DND-41 (cell line): ENCODE measurements at regions not wholly inside any gene's neighbourhood (a gene's known extent, or its start where the extent isn't known, plus 50 kb on each side); places are given as distances from the start of the nearest gene placed in this dataset.

Experiments
- ATAC-seq: fragments of 200-7000 bp; cut with Tn5 transposase; 3 replicates; pipeline ENCODE4 v1.9.1; 2021; ENCODE audit warnings: low read depth; ENCODE audit not compliant: insufficient read depth
- DNase-seq: peaks from one replicate; pipeline ENCODE4 v3.0.0-alpha.2; 2020
- H2AFZ ChIP-seq: 2 replicates; pipeline ENCODE4 v1.6.0; 2012; ENCODE audit warnings: low read depth, low read length
- H3K27ac ChIP-seq: 2 replicates; pipeline ENCODE4 v1.5.1; 2012; ENCODE audit warnings: low read length, inconsistent platforms
- H3K27me3 ChIP-seq: fragments of 200-600 bp; sonication (generic); 2 replicates; pipeline ENCODE4 v1.6.0; 2012; ENCODE audit warnings: low read length, mild to moderate bottlenecking, inconsistent platforms; ENCODE audit not compliant: insufficient read depth, poor library complexity
- H3K36me3 ChIP-seq: 2 replicates; pipeline ENCODE4 v1.5.1; 2012; ENCODE audit warnings: low read length, inconsistent platforms; ENCODE audit not compliant: insufficient read depth
- H3K4me1 ChIP-seq: 2 replicates; pipeline ENCODE4 v1.5.1; 2012; ENCODE audit warnings: mild to moderate bottlenecking, low read length; ENCODE audit not compliant: insufficient read depth
- H3K4me2 ChIP-seq: 2 replicates; pipeline ENCODE4 v1.6.0; 2012; ENCODE audit warnings: mild to moderate bottlenecking, moderate library complexity, low read length, inconsistent platforms; ENCODE audit not compliant: insufficient read depth
- H3K4me3 ChIP-seq, 2 experiments: fragments of 200-600 bp in 1 of 2; shearing (Covaris generic) in 1 of 2; 2 replicates each; pipeline ENCODE4 v1.5.1; 2012 to 2016; ENCODE audit warnings: inconsistent platforms in 2 of 2, low read length in 2 of 2, mild to moderate bottlenecking in 2 of 2, low read depth in 1 of 2, moderate library complexity in 1 of 2
- H3K79me2 ChIP-seq: 2 replicates; pipeline ENCODE4 v1.6.0; 2012; ENCODE audit warnings: low read length, inconsistent platforms; ENCODE audit not compliant: insufficient read depth
- H3K9ac ChIP-seq: 2 replicates; pipeline ENCODE4 v1.6.0; 2012; ENCODE audit warnings: low read depth, mild to moderate bottlenecking, inconsistent platforms, low read length, moderate library complexity
- H3K9me3 ChIP-seq: 2 replicates; pipeline ENCODE4 v1.5.1; 2012; ENCODE audit warnings: low read length, moderate library complexity, mild to moderate bottlenecking, inconsistent platforms; ENCODE audit not compliant: insufficient read depth, severe bottlenecking
- H4K20me1 ChIP-seq: 2 replicates; pipeline ENCODE4 v1.6.0; 2012; ENCODE audit warnings: low read length; ENCODE audit not compliant: insufficient read depth
- EZH2 ChIP-seq: IDR thresholded peaks from 3 replicates; pipeline ENCODE4 v1.6.1; 2012; ENCODE audit warnings: borderline replicate concordance, low read depth, mild to moderate bottlenecking, moderate library complexity, low read length, inconsistent platforms; ENCODE audit not compliant: severe bottlenecking
- TF ChIP-seq, protein P1 (sequence below): IDR thresholded peaks from 2 replicates; pipeline ENCODE4 v1.5.1; 2012; ENCODE audit warnings: borderline replicate concordance, low read length, moderate library complexity, mild to moderate bottlenecking; ENCODE audit not compliant: poor library complexity, severe bottlenecking; ENCODE audit errors: extremely low read depth

DNA sequence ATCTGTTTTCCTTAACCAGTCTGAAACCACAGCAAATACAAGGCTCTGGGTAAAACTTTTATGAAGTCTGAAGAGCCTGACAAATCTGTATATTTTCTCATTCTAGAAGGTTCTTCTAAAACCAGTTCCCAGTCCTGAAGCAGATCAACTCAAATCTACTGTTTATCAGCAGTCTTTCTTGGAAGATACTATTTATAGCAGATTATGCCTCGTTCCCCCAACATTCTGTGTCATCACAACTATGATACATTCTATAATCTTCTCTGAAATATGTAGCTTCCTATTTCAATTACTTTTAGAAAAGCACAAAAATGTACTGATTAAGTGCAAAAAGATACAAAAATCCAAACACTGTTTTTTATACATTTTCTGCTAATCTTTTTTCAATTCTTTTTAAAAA, 67.5 kb downstream of the NIBAN1 start:
- Histone ChIP-seq H3K27ac (no peak overlapping the region), H3K4me3 (no peak overlapping the region), H3K9ac (no peak overlapping the region), H3K36me3 (no peaks in the 10 kb centered on the region), H2AFZ (no peak overlapping the region), H3K4me1 (no peaks in the 10 kb centered on the region), H3K4me2 (no peak overlapping the region), H3K9me3 (no peaks in the 10 kb centered on the region), H3K27me3 (no peaks in the 10 kb centered on the region), H3K79me2 (no peaks in the 10 kb centered on the region), H4K20me1 (no peaks in the 10 kb centered on the region)
- DNase-seq (no peak), ATAC-seq (no peak)
- TF ChIP-seq, protein P1, sequence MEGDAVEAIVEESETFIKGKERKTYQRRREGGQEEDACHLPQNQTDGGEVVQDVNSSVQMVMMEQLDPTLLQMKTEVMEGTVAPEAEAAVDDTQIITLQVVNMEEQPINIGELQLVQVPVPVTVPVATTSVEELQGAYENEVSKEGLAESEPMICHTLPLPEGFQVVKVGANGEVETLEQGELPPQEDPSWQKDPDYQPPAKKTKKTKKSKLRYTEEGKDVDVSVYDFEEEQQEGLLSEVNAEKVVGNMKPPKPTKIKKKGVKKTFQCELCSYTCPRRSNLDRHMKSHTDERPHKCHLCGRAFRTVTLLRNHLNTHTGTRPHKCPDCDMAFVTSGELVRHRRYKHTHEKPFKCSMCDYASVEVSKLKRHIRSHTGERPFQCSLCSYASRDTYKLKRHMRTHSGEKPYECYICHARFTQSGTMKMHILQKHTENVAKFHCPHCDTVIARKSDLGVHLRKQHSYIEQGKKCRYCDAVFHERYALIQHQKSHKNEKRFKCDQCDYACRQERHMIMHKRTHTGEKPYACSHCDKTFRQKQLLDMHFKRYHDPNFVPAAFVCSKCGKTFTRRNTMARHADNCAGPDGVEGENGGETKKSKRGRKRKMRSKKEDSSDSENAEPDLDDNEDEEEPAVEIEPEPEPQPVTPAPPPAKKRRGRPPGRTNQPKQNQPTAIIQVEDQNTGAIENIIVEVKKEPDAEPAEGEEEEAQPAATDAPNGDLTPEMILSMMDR, result no peak
- no peak for TF ChIP-seq EZH2

DNA sequence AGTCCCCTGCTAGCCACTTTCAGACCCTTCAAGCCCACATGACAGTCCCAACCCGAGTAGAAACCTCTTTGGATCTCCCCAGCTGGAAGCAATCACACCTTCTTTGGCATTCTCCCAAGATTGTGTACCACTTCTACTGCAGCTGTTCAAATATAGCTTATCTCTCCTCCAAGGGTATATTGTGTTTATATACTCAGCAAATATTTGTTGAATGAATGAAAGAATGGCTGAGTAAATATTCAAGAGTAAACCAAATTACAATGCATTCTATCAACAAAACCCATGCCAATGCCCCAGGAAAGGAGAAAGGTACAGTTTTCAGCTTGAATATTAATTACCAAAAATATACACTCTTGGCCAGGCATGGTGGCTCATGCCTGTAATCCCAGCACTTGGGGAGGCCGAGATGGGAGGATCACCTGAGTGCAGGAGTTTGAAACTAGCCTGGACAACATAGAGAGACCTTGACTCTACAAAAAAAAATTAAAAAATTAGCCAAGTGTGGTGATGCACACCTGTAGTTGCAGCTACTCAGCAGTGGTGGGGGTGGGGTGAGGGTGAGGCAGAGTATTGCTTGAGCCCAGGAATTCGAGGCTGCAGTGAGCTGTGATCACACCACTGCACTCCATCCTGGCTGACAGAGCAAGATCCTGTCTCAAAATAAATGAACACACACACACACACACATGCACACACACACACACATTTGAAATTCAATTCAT, 68.5 kb downstream of the NIBAN1 start:
- no peak overlapping the region for H3K9ac ChIP-seq
- H4K20me1 ChIP-seq, result no peaks in the 10 kb centered on the region
- no peak overlapping the region for H3K4me2 ChIP-seq
- TF ChIP-seq, protein P1, result no peak
- TF ChIP-seq EZH2, result no peak
- no peaks in the 10 kb centered on the region for H3K36me3 ChIP-seq
- H3K9me3 ChIP-seq, result no peaks in the 10 kb centered on the region
- DNase-seq, result no peak
- H3K4me1 ChIP-seq, result no peaks in the 10 kb centered on the region
- H3K79me2 ChIP-seq, result no peaks in the 10 kb centered on the region
- no peak for ATAC-seq
- no peak overlapping the region for H2AFZ ChIP-seq
- H3K27me3 ChIP-seq, result no peaks in the 10 kb centered on the region
- no peak overlapping the region for H3K4me3 ChIP-seq
- no peak overlapping the region for H3K27ac ChIP-seq

DNA sequence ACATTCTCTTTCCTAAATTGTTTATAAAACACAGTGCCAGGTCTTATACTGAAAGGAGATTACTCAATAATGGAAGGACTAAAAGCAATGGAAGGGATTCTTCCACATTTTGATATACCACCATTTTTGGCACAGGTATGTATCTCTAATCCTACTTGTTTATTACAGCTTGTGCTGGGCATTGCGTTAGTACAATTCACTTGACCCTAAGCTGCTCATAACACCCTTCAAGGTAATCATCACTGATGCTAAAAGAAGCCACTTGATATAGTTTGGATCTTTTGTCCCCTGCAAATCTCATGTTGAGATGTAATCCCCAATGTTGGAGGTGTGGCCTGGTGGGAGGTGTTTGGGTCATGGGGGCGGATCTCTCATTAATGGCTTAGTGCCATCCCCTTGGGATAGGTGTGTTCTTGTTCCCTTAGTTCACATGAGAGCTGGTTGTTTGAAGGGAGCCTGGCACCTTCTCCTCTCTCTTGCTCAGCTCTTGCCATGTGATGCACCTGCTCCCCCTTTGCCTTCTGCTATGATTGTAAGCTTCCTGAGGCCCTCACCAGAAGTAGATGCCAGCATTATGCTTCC, 71.1 kb downstream of the NIBAN1 start:
- Histone ChIP-seq H3K9ac (no peak overlapping the region), H3K27ac (no peak overlapping the region), H3K36me3 (no peaks in the 10 kb centered on the region), H4K20me1 (no peaks in the 10 kb centered on the region), H3K4me2 (no peak overlapping the region), H3K9me3 (no peaks in the 10 kb centered on the region), H3K4me1 (no peaks in the 10 kb centered on the region), H2AFZ (no peak overlapping the region), H3K27me3 (no peaks in the 10 kb centered on the region), H3K79me2 (no peaks in the 10 kb centered on the region), H3K4me3 (no peak overlapping the region)
- no peak for ATAC-seq
- DNase-seq, result no peak
- no peak for TF ChIP-seq EZH2
- TF ChIP-seq, protein P1, result no peak

DNA sequence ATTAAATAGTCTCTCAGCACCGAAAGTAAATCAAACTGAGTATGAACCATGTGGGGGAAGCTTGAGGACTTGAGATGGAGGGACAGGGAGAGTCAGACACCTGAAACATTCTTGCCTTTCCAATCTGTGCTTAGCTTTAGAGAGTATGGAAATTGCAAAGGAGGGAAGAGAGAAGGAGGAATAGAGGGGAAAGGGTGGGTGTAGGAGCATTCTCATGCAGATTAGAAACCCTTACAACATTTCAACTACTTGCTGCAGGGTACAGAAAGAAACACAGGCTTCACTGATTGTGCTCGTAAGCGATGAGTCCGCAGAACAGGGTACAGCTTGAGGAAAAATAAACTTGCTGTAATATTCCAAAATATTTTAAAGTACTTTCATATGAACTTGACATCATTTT, 73.8 kb downstream of the NIBAN1 start:
- no peaks in the 10 kb centered on the region for H3K4me1 ChIP-seq
- no peaks in the 10 kb centered on the region for H3K79me2 ChIP-seq
- H3K9ac ChIP-seq, result no peak overlapping the region
- no peak overlapping the region for H3K4me2 ChIP-seq
- ATAC-seq (no peak), DNase-seq (no peak)
- no peaks in the 10 kb centered on the region for H3K27me3 ChIP-seq
- TF ChIP-seq, protein P1, result no peak
- no peak for TF ChIP-seq EZH2
- H3K36me3 ChIP-seq, result no peaks in the 10 kb centered on the region
- no peak overlapping the region for H2AFZ ChIP-seq
- H3K4me3 ChIP-seq, result no peak overlapping the region
- H3K9me3 ChIP-seq, result no peaks in the 10 kb centered on the region
- no peak overlapping the region for H3K27ac ChIP-seq
- no peaks in the 10 kb centered on the region for H4K20me1 ChIP-seq
